DOHH2 (cell line): ENCODE measurements at regions not wholly inside any gene's neighbourhood (a gene's known extent, or its start where the extent isn't known, plus 50 kb on each side); places are given as distances from the start of the nearest gene placed in this dataset.

Experiments
- EZH2phosphoT487 ChIP-seq: fragments of 200-600 bp; sonication (generic); IDR thresholded peaks from 2 replicates; pipeline ENCODE4 v1.6.1; 2017; ENCODE audit warnings: borderline replicate concordance, mild to moderate bottlenecking, antibody characterized with exemption, low read length, moderate library complexity, mixed read lengths
- TF ChIP-seq, protein P1 (sequence below): fragments of 200-600 bp; sonication (generic); IDR thresholded peaks from one replicate; pipeline ENCODE4 v1.5.1; 2014; ENCODE audit warnings: antibody characterized with exemption, mild to moderate bottlenecking, low read depth, low read length; ENCODE audit not compliant: poor library complexity, severe bottlenecking

GRCh38 chr15:66963710-66964109 lies 101.7 kb upstream of the SMAD3 start:
- TF ChIP-seq, protein P1, sequence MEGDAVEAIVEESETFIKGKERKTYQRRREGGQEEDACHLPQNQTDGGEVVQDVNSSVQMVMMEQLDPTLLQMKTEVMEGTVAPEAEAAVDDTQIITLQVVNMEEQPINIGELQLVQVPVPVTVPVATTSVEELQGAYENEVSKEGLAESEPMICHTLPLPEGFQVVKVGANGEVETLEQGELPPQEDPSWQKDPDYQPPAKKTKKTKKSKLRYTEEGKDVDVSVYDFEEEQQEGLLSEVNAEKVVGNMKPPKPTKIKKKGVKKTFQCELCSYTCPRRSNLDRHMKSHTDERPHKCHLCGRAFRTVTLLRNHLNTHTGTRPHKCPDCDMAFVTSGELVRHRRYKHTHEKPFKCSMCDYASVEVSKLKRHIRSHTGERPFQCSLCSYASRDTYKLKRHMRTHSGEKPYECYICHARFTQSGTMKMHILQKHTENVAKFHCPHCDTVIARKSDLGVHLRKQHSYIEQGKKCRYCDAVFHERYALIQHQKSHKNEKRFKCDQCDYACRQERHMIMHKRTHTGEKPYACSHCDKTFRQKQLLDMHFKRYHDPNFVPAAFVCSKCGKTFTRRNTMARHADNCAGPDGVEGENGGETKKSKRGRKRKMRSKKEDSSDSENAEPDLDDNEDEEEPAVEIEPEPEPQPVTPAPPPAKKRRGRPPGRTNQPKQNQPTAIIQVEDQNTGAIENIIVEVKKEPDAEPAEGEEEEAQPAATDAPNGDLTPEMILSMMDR, result no peak
- no peak for TF ChIP-seq EZH2phosphoT487
